Renal cortex interstitium (tissue), 11 donors: ENCODE measurements at regions not wholly inside any gene's neighbourhood (a gene's known extent, or its start where the extent isn't known, plus 50 kb on each side); places are given as distances from the start of the nearest gene placed in this dataset.
"Not testable (repeated sequence)": the region's sequence is repeated elsewhere in the genome, so short reads cannot be mapped to it uniquely, and the experiment has no call there.

ENCODE experiments used
- DNase-seq, 11 donors: peaks; one replicate each; pipeline ENCODE4 v3.0.0-alpha.2; 2013; ENCODE audit warnings: low read depth in 9 of 11, low spot score in 4 of 11; ENCODE audit errors: extremely low read depth in 1 of 11

- DNase-seq = no peak
Observed at GRCh38 chr3:14057701-14058100, 67.0 kb downstream of the CHCHD4 start.

- no peak for DNase-seq
Observed at GRCh38 chr3:14047841-14048240, 76.8 kb downstream of the CHCHD4 start.

DNA sequence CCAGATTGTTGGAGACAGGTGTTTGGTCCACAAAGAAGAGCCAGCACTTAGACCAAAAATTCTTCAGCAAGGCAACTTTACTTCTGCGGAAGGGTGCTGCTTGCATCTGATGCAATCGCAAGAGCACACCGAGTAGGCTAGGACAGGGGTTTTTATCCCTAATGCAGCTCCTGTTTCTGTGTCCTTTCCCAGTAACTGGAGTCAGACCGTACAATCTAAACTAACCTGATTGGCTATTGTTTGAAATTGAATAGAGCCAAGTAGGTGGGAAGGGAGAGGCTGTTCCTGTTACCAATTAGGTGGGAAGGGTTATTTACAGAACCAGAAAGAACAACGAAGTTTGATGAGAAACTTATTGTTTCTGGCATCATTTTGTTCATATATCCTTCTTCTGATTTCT is 77.6 kb downstream of the CHCHD4 start:
- no peak for DNase-seq

DNA sequence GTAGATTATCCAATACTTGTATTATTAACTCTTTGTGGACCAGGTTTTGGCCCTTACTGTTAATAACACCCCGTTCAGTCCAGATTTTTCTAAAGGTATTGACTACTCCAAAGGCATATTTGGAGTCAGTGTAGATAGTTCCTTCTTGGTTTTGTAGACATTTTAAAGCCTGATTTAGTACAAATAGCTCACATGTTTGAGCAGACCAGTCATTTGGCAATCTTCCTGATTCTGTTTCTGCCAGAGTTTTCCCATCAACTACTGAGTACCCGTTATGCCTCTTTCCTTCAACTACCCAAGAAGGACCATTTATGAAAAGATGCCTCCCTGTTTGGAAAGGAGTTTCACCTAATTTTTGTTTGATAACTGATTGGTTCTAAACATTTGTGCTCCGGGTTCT is 82.0 kb downstream of the CHCHD4 start:
- no peak for DNase-seq

GRCh38 chr3:14039149-14039548 is 85.5 kb downstream of the CHCHD4 start:
- no peak for DNase-seq

DNA sequence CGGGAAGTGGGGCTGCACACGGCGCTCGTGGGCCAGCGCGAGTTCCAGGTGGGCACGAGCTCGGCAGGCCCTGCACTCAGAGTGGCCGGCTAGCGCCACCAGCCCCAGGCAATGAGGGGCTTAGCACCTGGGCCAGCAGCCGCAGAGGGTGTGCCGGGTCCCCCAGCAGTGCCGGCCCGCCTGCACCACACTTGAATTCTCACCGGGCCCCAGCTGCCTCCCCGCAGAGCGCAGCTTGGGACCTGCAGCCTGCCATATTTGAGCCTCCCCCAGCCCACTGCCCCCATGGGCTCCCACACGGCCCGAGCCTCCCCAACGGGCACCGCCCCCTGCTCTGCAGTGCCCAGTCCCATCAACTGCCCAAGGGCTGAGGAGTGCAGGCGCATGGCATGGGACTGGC is 87.5 kb downstream of the CHCHD4 start:
- DNase-seq = no peak

DNA sequence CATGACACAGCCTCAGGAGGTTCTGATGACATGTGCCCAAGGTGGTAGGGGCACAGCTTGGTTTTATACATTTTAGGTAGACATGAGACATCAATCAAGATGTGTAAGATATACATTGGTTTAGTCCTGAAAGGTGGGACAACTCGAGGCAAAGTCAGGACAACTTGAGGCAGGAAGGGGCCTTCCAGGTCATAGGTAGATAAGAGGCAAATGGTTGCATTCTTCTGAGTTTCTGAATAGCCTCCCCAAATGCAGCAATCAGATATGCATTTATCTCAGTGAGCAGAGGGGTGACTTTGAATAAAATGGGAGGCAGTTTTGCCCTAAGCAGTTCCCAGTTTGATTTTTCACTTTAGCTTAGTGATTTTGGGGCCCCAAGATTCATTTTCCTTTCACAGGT is 91.6 kb downstream of the CHCHD4 start:
- DNase-seq = no peak

DNA sequence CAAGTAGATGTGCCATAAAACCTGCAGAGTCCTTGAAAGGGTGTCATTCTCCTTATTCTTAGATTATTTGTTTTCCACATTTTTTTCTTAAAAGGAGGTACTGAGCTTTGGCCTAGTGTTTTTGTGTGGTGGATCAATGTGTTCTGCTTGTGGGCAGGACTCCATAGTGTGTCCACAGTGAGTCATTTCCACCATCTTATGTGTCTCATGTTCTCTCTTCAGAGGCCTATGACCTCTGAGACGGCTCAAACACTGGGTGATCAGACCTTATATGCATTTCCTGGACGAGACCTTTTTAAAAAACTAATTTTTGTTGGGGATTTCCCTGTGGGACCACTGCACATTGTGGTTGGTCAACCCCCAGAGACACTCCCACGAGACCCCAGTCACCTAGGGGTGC is 93.4 kb downstream of the CHCHD4 start:
- DNase-seq = no peak

DNA sequence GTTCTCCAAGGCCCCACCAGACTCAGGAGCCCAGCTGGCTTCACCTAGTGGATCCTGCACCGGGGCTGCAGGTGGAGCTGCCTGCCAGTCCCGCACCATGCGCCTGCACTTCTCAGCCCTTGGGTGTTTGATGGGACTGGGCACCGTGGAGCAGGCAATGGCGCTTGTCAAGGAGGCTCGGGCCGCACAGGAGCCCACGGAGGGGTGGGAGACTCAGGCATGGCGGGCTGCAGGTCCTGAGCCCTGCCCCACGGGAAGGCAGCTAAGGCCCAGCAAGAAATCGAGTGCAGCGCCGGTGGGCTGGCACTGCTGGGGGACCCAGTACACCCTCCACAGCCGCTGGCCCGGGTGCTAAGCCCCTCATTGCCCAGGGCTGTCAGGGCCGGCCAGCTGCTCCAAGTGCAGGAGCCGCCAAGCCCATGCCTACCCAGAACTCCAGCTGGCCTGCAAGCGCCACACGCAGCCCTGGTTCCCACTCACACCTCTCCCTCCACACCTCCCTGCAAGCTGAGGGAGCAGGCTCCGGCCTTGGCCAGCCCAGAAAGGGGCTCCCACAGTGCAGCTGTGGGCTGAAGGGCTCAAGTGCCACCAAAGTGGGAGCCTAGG is 95.2 kb downstream of the CHCHD4 start:
- not testable (repeated sequence) for DNase-seq

- DNase-seq = not testable (repeated sequence)
Observed at GRCh38 chr3:14028122-14028521, 96.5 kb downstream of the CHCHD4 start.

DNA sequence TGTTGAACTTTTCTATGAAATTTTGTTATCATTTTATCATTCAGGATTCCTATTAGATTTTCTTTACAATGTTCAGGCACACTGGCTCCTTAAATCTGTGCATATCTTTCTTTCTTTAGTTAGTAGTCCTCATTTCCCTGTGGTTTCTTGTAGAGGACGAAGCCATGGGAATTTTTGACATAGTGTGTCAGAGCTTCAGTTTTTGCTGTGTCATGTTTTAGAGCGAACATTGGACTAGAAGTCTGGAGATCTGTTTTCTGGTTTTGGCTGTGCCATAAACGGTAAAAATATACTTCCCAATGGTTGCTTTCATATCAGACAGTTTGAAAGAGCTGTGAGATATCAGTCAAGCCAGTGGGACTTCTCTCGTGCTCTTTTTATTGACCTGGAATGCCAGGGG is 105.2 kb downstream of the CHCHD4 start:
- DNase-seq = no peak

DNA sequence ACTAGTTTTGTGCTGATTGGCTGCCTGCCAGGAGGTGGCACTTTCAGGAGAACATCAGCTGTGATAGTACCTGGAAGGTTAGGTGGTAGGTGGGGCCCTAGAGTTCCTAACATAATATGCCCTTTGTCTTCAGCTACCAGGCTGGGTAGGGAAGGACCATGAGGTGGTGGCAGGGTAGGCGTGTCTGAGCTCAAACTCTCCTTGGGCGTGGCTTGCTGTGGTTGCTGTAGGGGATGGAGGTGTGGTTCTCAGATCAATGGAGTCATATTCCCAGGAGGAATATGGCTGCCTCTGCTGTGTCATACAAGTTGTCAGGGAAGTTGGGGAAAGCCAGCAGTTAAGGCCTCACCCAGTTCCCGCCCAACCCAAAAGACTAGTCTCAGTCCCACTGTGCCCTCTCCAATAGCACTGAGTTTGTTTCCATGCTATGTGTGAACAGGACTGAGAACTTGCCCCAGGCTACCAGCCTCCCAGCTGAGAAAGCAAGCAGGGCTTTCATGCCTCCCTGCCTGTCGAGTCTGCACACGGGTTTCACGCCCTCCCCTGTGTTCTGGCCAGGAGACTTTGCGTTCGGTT is 107.7 kb downstream of the CHCHD4 start:
- no peak for DNase-seq

DNA sequence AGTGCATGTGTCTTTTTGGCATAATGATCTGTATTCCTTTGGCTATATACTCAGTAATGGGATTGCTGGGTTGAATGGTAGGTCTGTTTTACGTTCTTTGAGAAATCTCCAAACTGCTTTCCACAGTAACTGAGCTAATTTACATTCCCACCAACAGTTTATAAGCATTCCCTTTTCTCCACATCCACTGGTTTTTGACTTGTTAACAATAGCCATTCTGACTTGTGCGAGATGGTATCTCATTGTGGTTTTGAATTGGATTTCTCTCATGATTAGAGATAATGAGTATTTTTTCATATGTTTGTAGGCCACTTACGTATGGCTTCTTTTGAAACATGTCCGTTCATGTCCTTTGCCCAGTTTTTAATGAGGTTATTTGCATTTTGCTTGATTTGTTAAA is 117.7 kb downstream of the CHCHD4 start:
- no peak for DNase-seq

DNA sequence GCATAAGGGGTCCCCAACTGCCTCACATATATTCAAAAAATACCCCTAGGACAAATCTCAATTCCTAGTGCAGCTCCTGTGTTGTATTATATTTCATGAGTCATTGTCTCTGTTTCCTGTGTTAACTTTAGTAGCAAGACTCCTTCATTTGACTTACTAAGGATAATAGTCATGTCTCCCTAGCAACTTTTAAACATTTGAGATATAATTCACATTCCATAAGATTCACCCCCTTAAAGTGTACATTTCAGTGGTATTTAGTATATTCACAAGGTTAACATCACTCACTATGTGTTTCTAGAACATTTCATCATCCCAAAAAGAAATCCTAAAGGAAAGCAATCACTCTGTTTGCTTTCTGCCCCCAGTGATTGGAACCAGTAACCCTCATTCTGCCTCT is 121.3 kb upstream of the WNT7A start:
- no peak for DNase-seq

DNA sequence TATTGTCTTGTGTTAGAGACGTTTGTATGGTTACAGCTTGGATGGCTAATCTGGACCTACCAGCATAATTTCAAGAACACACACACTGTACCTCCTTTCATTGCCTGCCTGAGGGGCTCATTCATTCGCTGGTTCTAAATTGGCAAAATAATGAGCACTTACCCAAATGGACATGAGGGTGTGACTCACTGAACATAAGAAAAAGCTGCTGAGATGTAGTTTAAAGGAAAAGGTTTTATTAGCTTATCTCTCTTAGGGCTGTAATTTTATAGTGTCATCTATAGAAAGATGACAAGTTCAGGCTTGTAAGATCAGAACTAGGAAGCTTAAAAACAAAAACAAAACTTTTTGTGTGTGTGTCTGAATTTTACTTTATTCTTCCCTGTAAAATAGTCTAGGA is 120.7 kb upstream of the WNT7A start:
- no peak for DNase-seq

- DNase-seq = no peak
Observed at GRCh38 chr3:13998831-13999230, 119.0 kb upstream of the WNT7A start.

GRCh38 chr3:13995216-13995615 is 115.3 kb upstream of the WNT7A start:
- not testable (repeated sequence) for DNase-seq

- not testable (repeated sequence) for DNase-seq
Observed at GRCh38 chr3:13988925-13989324, 109.1 kb upstream of the WNT7A start.

DNA sequence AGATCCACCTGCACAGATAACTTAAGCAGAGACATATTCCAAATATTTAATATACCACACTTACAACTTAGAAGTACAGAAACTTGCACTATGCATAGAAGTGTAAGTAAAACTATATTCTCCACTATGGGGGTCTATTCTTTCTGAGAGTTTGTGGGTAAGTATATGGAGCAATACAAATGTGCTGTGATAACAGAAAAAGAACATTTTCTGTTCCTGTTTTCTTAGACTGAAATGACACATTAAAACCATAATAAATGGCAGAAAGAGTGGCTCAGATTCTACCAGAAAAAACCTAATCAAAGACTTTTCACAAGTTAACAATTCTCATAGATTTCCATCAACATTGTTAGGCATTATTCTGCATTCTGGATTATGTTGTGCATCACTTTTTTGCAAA is 96.6 kb upstream of the WNT7A start:
- DNase-seq = no peak

DNA sequence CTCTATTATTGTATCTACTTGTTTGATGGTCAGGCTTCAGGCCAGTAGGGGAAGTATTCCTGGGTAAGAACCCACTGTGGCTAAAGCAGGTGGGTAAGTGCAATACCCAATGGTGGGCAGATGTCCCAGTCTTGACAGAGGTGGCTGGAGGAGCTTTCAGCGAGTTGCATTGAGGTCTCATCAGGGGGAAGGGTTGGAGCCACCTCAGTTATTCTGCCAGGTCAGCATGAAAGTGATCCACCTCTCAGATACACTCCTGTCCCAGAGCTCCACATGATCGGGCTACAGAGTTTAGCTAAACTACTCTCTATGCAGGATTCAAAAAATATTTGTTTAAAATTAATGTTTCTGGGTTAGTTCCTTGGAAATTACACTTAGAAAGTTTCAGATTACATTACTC is 95.8 kb upstream of the WNT7A start:
- no peak for DNase-seq

- no peak for DNase-seq
Observed at GRCh38 chr3:13972679-13973379, 93.0 kb upstream of the WNT7A start.
